ENCODE measurements at regions not wholly inside any gene's neighbourhood (a gene's known extent, or its start where the extent isn't known, plus 50 kb on each side); places are given as distances from the start of the nearest gene placed in this dataset.

DNA sequence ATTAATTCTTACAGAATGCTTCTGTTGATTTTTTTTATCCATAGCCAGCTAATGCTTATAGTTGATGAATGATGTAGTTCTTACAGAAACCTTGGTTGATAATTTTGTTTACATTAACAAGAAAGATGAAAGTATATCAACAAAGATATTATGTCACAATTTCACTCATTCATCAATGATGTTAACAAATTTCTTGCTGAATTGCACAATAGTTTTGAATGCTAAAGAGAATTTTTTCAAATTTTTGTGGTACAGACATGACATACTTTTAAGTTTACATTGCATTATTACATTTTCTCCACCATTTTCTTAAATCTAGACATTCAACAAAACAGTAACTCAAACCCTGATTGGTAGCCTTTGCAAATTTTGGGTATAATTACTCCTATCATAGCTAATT is 236.3 kb downstream of the FOXD2 start:
- no peak for DNase-seq

DNA sequence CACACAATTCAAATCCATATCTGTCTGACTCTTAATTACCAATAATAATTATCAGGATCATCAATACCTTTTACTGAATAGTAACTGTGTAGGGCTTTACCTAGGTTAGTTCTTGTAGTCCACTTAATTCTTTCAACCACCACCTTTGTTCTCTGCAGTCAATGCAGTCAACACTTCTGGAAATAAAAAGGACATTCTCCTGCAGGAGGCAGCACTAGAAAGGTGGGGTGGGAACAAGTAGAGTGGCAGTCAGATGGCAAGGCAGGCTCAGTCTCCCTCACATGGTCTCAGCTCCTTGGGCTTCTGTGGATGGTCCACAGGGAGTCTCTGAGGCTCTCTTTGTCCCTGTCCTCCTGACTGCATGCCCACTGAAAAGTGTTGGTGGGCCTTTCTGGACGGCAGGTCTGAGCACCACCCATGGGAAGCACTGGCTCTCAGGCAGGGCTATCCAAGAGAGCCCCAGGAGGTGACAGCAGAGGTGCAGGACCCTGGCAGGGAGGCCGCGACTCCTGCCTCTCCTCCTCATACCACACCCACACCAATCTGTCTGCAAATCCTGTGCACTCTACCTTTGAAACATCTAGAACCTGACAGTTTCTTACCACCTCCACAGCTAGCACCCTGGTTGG is 237.3 kb downstream of the FOXD2 start:
- no peak for DNase-seq

DNA sequence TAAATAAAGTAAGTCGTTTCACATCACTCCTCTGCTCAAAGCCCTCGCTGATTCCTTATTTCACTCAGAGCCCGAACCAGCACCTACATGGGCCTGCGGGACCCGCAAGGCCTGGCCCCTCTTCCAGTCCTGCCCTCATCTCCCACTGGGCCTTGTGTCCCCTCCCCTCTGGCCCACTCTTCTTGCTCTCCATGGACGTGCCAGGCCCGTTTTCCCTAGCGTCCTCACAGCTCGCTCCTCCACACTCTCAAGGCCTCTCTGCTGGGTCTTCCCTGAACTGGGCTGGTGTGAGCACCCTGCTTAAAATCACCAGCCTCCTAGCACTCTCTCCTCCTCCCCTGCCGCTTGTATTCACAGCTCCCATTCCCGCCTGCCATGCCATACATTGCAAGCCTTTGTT is 237.9 kb downstream of the FOXD2 start:
- DNase-seq: no peak

DNA sequence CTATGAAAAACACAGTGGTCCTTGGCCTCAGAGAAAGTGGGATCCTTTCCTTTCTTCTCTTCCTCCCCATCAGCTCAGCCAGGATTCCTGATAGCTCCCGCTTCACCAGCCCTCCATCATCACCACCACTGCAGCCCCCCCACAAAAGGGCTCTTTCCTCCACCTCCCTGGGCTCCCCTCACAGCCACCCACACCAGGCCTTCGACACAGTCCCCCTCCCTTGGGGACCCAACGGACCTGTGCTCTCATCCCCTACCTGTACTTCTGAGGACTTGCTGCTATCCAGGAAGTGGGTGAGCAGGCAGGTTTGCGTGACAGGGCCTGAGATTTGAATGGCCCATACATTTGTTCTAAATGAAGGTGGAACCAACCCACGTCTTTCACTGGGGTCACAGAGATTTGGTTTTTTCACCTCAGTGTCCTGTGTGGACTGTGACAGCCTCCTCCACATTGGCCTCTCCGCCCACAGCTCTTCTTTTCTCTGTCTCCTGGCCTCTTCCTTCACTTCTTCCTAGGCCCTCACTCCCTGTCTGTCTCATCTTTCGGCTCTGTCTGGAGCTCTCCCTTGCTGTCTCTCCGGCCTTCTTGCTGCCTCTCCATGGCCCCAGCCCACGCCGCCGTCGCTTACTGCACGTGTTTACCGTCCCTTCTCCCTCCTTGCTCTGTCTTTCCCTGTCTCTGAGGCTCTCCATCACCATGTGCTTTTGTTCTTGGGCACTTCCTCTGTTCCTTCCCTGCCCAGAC is 238.6 kb downstream of the FOXD2 start:
- no peak for DNase-seq

DNA sequence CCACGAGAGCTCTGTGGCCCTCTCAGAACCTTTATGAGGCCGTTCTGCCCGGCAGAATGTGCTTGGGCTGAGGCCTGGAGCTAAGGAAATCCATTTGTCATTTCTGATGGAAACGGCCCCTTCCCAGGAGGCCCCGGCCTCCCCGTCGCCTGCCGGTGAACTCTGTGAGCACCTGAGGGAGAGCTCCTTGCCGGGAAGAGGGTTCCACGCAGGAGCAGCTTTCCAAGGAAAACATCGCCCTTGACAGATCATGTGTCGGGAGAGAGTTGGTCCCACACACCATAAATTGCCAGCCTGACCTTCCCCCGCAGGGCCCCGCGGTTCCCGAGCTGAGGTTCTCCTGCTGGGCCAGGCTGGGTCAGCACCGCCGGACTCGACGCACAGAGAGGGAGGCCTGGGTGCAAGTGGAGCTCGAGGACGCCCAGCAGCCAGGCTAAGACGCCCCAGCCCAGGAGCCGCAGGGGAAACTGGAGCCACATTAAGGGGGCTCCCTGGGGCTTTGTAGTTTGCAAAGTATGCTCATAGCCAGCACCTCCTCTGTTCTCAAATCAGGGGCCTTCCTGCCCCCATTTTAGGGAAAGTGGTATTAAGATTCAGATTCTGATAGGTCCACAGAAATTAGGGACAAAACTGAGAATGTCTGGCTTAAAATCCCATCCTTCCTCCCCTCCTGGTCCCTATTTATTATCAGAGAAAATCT is 239.5 kb downstream of the FOXD2 start:
- DNase-seq: no peak

DNA sequence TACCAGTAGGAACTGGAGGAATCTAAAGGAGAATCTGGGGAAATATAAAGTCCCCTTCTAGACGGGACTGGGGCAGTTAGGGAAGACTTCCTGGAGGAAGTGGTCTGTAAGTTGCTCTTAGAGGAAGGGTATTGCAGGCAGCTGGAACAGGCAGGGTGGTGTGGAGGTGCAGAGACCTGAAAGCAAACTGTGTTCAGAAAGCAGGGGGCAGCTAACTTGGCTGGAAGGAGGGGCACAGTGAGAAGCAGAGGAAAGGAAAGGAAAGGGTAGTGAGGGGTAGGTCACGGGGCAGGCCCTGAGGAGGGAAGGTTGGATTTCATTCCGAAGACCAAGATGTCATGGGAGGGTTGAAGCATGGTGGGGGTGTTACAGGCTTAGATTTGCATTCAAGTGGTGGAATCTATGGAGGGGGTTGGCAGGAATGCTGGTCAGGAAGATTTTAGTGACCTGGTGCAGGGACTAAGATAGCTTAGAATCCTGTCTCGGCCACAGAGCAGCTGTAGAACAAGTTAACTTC is 240.7 kb downstream of the FOXD2 start:
- DNase-seq: no peak

DNA sequence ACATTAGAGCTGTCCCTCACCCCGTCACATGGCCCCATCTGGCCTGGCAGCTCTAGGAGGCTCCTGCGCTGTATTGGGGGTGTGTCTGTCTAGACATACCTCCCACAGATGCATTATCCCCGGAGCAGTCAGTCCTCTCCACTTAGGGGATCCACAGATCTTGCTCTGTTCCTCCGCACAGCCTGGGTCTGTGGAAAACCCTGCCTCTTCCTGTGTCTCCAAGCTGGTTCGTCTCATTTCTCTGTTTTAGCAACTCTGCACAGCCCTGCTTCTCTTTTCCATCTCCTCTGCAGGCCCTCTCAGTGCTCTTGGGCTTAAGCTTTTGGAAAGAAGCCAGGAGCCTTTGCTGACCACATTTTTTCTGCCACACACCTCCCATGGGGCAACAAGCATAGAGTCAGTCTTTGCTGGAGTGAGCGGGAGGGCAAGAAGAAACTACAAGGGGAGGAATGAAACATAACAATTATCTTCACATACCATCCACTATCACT is 241.5 kb downstream of the FOXD2 start:
- no peak for DNase-seq

DNA sequence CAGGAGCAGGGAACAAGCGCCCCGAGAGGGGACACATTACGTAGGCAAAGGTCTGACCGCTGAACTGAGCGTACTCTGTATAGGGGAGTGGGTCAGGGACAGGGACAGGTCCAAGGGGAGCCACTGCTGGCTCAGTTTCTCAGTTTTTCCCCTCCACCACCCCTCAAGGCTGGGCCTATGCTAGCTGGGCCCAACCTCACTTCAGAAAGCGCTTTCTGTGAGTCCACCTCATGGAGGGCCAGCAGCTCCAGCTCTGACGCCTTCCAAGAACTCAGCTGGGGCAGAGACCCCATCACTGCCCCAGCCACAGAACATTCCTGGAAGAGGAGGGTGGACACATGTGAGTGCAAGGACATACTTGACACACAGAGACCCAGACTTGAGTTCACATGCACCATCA is 242.0 kb downstream of the FOXD2 start:
- no peak for DNase-seq

DNA sequence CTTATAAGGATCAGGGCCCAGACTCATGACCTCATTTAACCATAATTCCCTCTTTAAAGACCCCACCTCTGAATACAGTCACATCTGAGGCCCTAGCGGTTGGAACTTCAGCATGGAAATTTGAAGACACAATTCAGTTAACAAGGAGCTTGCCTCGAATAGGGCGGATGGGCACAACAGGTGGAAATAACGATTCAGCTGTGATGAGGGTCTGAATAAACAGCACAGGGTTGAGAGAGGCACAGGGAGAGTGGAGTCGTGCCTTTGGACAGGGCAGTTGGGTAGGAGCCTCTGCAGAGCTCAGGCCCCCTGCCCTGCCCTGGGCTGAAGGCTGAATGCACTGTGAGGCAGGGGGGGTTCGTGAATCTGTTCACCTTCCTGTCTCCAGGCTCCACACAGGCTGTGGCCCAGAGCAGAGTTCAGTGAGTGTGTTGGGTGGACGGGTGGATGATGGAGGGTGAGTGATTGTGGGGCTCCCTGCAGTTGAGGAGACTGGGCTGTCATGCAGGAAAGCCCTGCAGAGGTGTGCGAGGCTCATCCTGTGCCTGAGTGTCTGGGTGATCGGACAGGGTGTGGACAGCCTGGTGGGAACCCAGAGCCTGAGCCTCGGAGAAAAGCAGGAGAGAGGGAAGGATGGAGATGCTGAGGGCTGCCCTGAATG is 243.1 kb downstream of the FOXD2 start:
- no peak for DNase-seq

DNA sequence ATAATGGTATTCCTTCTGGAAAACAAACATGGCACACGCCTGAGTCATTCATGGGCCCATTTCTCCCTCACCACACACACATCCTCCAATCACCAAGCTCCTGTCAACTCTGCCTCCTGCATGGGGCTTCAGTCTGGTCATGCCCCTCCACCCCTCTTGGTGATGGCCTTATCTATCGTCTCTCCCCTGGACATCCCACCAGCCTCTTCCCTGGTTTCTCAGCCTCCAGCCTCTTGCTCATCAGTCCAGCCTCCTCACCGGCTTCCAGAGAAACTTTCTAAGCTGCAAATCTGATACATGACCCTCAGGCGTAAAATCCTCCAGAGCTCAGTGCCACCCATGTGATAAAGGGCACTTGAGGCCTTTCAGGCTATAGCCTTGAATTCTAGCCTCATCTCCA is 243.9 kb downstream of the FOXD2 start:
- DNase-seq: no peak

DNA sequence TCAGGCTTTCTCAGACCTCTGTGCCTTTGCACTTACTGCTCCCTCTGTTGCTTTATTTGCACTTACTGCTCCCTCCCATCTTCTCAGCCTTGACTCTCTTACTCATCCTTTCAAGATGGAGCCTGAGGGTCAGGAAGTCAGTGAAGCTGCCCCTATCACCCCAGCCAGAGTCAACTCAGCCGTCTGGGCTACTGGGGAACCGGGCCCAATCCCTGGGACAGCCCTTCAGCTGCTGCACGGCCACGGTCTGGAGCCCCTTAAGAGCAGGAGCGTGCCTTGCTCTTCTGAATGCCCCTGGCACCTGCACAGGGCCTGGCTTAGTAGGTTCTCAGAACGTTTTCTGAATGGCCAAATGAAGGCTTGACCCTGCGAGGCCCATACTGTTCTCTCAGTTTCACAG is 244.4 kb downstream of the FOXD2 start:
- no peak for DNase-seq

DNA sequence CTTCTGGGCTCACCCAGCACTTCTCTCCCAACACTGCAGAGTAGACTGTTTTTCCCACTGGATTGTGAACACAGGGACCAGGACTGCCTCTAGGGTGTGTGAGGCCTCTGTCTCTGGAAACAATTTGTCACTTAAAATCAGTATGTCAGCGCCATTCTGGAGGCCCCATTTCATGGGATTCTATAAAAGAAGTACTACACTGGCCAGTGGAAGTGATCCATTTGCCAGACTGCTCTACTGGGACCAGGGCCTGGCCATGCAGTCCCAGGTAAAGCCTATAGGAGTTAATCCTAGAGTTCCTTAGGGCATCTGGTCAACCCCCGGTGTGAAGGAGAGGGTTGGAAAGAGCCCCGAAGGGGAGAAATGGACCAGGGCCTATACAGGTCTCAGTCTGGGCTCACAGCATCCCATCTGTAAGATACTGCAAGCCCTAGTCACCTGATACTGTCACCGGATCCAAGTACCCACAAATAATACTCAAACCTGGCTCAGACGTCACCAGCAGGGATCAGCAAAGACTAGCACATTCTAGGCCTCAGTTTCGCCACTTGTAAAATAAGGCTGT is 245.0 kb downstream of the FOXD2 start:
- no peak for DNase-seq

DNA sequence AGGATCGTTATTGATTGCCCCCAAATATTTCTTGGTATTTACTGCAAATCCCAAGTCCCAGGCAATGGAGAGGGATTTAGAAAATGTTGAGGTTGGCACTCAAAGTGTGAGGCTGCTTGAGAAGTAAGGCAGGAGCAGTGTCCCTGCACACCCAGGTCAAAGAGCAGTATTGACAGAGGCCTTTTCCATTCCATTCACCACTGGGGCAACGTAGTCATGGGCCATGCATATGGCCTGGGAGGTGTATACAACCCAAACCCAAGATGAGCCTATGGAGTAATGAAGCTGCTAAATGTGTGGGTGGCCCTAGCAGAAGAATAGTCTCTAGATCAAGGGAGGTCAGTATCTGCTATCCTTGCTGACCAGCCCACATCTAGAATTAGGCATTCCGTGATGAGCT is 245.6 kb downstream of the FOXD2 start:
- DNase-seq: no peak

DNA sequence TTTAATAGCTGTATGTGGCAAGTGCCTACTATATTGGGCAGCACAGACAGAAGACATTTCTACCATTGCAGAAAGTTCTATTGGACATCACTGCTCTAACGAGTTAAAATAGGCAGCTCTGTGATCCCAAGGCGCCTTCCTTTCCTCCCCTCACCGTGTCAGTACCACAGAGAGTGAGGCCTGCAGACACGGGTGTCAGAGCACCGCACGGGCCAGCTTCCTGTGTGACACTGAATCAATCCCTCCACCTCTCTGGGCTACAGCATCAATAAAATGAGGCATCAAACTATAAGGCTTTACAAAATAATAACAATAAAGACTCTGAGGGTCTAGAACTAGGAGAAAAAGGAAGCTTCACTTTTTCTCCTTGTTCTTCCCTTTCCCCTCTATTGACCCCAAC is 246.7 kb downstream of the FOXD2 start:
- DNase-seq: no peak

DNA sequence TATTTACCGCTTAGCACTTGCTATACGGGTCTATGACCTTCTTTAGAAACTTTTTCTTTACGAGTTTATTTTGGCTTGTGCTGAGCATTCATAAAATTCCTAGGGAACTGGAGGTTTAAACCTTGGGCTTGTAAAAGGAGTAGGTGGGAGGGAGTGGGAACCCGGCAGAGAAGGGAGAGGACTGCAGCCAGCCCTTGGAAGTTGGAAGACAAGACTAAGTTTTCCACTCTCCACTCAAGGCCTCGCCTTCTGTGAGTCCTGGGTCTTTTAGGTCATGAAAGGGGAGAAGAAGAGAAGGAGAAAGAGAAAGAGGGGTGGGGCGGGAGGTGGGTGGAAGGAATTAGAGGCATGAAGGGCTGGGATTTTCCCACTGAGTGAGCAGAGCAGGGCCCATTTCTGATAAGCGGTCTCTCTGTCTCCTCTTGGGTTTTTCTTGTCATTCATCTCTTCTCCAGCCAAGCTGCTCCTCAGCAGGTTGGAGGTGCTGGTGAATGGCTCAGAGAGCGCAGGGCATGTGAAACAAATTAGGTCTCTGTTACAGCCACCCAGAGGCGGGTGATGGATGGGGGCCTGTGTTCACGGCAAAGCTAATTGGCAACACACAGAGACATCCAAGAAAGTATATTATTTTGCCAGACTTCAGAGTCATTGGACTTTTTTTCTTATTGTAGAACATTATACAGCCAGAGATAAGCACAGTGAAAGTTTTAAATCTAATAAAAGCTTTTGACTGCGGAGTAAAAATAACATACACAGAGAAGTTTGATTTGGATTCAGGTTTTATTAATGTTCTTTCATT is 247.3 kb downstream of the FOXD2 start:
- no peak for DNase-seq

DNA sequence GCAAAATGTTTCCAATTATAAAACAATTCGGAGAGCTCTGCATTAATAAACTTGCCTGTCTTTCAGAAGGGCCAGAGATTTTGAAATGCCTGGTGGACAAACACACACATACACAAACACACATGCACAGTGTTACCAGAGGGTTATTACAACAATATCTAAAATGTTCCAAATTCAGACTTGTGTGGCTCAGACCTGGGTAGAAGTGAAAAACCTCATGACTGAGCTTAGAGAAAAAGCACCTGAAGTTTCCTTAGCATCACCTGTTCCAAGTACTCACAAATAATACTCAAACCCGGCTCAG is 247.9 kb downstream of the FOXD2 start:
- DNase-seq: no peak

DNA sequence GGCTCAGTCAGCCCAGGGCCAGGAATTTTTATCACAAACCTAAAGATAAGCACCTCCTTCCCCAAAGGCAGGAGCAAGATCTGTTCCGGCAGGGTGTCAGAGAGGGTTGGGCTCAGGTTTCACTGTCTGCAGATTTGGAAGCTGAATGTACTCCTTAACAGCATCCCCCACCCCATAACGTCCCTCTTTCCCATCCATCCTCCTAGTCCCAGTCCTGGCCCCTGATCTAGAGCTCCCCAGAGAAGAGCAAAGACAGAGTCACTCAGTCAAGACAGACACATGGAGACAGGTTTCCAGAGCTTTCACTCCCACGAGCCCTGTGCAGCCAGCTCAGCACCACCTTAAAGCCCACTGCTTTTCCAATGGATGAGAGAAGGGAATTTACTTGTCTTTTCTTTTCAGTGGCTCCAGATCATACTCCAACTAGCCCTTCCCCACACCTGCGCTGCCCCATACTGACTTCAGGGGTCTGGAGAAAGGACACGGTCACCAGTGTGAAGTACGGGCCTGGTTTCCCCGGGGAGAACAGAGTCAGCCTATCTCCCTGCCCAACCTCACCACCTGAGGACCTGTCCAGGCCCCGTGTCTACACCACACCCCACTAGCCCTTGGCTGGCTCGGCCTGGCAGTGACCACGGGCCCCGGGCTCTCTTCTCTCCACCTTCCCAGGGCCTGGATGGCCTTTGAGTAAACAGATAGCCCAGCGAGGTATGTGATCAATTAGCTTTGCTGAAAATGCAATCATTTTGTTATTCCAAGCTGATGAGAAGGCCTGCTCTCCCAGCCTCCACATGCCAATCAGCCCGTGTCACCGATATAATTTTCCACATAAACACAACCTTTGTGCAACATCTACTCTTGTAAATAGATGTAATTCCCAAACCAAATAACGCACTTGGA is 249.1 kb downstream of the FOXD2 start:
- DNase-seq: no peak

DNA sequence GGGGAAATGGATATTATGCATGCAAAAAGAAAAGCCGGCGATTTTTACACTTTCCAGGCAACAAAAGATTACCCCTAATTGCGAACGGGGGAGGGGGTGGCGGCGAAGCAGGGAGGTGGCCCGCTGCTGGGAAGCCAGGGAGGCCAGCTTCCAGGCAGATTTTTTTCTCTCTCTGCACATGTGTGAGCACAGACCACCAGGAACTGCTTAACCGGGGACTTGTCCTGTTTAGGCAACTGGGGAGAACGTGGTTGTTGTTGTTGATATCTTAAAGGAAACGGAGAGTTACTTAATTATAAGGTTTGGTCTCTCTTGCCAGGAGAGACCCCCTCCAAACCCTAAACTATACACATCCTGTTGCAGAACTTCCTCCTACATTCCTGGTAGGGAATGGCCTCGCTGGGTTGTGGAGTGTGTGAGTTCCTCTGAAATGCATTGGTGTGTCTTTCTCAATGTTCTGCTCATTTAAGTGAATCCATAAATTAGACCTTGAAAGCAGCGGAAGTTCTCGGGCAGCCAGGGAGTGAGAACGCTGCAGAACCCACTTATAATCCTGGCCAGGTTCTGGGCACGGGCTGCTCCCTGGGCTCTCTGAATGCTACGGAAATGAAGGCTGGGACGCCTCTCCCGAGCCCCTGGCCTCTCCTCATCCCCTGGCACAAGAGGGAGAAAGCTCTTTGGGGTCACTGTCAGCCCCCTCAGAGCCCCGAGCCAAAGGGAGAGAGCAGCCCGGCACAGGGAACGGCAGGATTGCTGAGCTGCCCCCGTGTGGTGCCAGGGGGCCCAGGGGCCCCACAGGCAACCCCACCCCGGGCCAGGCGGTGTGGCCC is 250.0 kb downstream of the FOXD2 start:
- DNase-seq: no peak

DNA sequence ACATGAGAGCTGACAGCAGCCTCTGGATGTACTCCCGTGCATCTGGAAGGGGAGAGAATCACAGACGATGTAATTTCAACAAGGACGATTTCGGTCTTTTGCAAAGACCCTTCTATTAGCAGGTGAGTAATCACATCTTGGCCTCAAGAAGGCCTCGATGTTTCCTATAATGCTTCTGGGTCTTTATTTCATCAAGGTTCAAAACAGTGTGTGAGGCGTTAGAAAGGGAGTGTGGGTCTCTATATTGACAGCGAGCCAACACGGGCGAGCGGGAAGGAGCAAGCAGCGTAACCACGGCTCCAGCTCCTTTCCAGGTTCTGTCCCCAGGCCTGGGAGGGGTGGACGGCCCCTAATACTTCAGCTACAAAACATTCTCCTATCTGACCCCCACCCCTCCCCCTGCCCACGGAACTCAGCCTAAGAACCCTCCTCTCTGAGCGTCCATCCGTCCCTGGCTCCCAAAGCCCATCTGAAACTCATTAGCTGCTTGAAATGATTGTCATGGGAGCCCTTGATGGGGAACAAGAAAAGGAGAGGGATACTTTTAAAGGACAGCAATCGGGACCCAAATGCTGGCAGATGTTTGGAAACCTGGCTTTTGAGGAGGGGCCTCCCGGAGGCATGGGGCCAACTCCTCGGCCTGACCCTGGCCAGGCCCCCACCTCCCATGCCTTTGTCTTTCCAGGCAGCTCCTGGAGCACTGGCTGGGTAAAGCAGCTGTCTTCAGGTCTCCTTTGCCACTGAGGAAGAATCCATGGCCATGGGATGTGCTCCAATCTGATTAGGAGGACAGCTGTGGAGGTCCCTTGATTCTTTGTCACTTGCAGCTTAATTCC is 250.8 kb downstream of the FOXD2 start:
- DNase-seq: no peak
